Mucosa of descending colon (tissue), 3 donors: ENCODE measurements at regions not wholly inside any gene's neighbourhood (a gene's known extent, or its start where the extent isn't known, plus 50 kb on each side); places are given as distances from the start of the nearest gene placed in this dataset.
A peak's percentile ranks its signal among the peaks of the same experiment; 100 is the strongest.
"Not testable (repeated sequence)": the region's sequence is repeated elsewhere in the genome, so short reads cannot be mapped to it uniquely, and the experiment has no call there.

Experiments used
- ATAC-seq: fragments of 200-7000 bp; cut with Tn5 transposase; one replicate; pipeline ENCODE4 v1.9.1; 2020; ENCODE audit warnings: mild to moderate bottlenecking, moderate library complexity
- DNase-seq, 3 donors: peaks; one replicate each; pipeline ENCODE4 v3.0.0-alpha.2; 2020
- H3K36me3 ChIP-seq: fragments of 200-600 bp; one replicate; pipeline ENCODE4 v1.8.0; 2021; ENCODE audit warnings: low read depth, mild to moderate bottlenecking
- H3K4me1 ChIP-seq: fragments of 200-600 bp; one replicate; pipeline ENCODE4 v1.8.0; 2021; ENCODE audit warnings: low read depth, mild to moderate bottlenecking
- H3K4me3 ChIP-seq: fragments of 200-600 bp; one replicate; pipeline ENCODE4 v1.8.0; 2021; ENCODE audit warnings: mild to moderate bottlenecking
- H3K9me3 ChIP-seq: fragments of 200-600 bp; one replicate; pipeline ENCODE4 v1.8.0; 2021; ENCODE audit warnings: mild to moderate bottlenecking
- intact Hi-C, 2 donors: fragments of 100-400 bp; cut with DNase I in 1 of 2; cut with micrococcal nuclease in 1 of 2; formaldehyde crosslinking; loops; one replicate each; pipeline versions ENCODE4 v1.11.0 to v1.11.1; 2022; cut with DNase I, micrococcal nuclease
- TF ChIP-seq, protein P1 (sequence below): fragments of 200-600 bp; IDR thresholded peaks from one replicate; pipeline ENCODE4 v1.8.0; 2022; ENCODE audit warnings: antibody characterized with exemption, mild to moderate bottlenecking
- donor health status: DM: no; HTN: no; CAD: no; lungs with moderate emphysema.
- donor health status: DM: no; HTN: no; CAD: no.
- donor health status: DM: no; HTN: yes; CAD: no.

DNA sequence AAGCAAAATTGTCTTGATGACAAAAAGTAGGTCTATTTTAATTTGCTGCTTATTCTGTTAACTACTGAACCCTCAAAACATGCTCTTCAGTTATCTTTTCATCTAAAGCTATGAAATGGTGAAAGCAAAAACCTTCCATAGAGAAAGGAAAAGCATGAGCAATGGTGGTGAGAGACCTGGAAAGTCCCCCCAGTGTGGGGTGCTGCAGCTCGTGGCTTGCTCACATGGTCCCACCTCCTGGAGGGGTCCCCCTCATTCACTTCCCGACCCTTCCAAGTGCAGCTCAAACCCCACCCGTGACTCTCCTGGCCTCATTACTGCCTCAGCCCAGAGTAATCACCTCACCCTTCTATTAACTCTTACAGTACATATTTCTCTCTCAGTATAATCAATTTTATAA is 301.8 kb upstream of the HNRNPA3 start:
- ATAC-seq (no peak), DNase-seq (no peak)
- intact Hi-C loops, result no loop called here
- H3K36me3 ChIP-seq, result no peaks in the 10 kb centered on the region
- H3K4me1 ChIP-seq, result no peaks in the 10 kb centered on the region
- H3K9me3 ChIP-seq, result no peaks in the 10 kb centered on the region
- TF ChIP-seq, protein P1, sequence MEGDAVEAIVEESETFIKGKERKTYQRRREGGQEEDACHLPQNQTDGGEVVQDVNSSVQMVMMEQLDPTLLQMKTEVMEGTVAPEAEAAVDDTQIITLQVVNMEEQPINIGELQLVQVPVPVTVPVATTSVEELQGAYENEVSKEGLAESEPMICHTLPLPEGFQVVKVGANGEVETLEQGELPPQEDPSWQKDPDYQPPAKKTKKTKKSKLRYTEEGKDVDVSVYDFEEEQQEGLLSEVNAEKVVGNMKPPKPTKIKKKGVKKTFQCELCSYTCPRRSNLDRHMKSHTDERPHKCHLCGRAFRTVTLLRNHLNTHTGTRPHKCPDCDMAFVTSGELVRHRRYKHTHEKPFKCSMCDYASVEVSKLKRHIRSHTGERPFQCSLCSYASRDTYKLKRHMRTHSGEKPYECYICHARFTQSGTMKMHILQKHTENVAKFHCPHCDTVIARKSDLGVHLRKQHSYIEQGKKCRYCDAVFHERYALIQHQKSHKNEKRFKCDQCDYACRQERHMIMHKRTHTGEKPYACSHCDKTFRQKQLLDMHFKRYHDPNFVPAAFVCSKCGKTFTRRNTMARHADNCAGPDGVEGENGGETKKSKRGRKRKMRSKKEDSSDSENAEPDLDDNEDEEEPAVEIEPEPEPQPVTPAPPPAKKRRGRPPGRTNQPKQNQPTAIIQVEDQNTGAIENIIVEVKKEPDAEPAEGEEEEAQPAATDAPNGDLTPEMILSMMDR, result no peak
- H3K4me3 ChIP-seq, result no peak overlapping the region

DNA sequence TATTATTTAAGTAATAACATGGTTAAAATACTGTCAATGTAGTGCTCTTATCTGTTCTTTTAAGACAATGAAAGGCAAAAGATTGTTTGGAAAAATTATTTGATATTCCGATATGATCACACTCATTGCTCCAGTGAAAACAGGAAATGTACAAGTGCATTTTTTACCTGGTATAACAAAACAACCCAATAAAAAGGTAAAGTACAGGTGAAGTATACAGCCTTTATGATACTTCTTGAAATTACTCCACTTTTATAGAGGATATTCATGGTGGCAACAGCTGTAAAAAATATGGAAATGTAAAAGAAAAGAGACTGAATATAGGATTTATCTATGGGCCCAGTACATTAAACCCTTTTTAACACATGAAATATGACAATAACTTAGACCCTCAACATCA is 298.6 kb upstream of the HNRNPA3 start:
- intact Hi-C loops, result no loop called here

DNA sequence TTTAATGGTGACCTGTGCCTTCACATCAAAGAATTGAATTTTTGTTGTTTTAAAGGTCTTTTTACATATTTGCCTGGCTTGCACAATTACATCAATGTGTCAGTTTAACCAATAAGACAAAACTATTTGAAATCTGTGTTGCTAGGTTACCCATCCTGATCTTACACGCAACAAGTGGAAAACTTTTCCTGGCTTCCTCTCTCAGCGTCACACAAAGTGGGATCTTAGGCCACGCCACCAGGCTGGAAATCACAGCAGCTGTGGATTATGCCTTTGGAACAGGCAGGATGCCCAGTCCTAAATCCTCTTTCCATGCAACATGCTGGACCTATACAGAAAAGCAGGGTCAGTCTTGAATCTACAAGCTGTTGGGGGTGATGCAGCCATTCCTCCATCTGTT is 298.2 kb upstream of the HNRNPA3 start:
- TF ChIP-seq, protein P1, result no peak
- H3K4me1 ChIP-seq, result no peaks in the 10 kb centered on the region
- H3K9me3 ChIP-seq, result no peaks in the 10 kb centered on the region
- no peak for ATAC-seq
- no peak for DNase-seq
- no peak overlapping the region for H3K4me3 ChIP-seq
- intact Hi-C loops, result no loop called here
- H3K36me3 ChIP-seq, result no peaks in the 10 kb centered on the region

More for the DNA sequence above, 298.6 kb upstream of the HNRNPA3 start:
- no peaks in the 10 kb centered on the region for H3K4me1 ChIP-seq
- H3K4me3 ChIP-seq, result no peak overlapping the region
- TF ChIP-seq, protein P1, result no peak
- H3K36me3 ChIP-seq, result no peaks in the 10 kb centered on the region
- DNase-seq (no peak), ATAC-seq (peak; percentile 78)
- no peaks in the 10 kb centered on the region for H3K9me3 ChIP-seq

DNA sequence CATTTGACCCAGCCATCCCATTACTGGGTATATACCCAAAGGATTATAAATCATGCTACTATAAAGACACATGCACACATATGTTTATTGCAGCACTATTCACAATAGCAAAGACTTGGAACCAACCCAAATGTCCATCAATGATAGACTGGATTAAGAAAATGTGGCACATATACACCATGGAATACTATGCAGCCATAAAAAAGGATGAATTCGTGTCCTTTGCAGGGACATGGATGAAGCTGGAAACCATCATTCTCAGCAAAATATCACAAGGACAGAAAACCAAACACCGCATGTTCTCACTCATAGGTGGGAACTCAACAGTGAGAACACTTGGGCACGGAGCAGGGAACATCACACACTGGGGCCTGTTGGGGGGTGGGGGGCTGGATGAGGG is 290.0 kb upstream of the HNRNPA3 start:
- H3K4me1 ChIP-seq, ATAC-seq, H3K9me3 ChIP-seq, DNase-seq, H3K36me3 ChIP-seq, intact Hi-C loops, H3K4me3 ChIP-seq: not testable (repeated sequence)

DNA sequence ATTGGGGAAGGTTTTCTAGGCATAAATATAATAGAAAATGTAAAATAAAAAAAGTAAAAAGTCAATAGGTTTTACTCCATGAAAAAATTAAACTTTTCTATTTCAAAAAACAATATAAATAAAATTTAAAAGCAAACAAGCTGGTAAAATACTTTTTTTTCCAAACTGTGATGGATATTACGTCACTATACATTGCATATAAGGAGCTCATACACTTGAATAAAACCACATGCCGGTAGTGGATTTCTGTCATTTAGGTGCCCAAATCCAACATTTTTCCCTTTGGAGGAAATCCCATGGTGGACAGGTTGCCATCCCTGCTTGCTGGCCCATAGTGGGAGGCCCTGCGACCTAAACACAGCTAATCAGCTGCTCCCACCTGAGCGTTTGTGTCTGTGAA is 289.4 kb upstream of the HNRNPA3 start:
- H3K36me3 ChIP-seq, result no peaks in the 10 kb centered on the region
- ATAC-seq, result no peak
- DNase-seq, result no peak
- TF ChIP-seq, protein P1, result no peak
- no peaks in the 10 kb centered on the region for H3K9me3 ChIP-seq
- H3K4me1 ChIP-seq, result no peaks in the 10 kb centered on the region
- intact Hi-C loops, result no loop called here
- no peak overlapping the region for H3K4me3 ChIP-seq

DNA sequence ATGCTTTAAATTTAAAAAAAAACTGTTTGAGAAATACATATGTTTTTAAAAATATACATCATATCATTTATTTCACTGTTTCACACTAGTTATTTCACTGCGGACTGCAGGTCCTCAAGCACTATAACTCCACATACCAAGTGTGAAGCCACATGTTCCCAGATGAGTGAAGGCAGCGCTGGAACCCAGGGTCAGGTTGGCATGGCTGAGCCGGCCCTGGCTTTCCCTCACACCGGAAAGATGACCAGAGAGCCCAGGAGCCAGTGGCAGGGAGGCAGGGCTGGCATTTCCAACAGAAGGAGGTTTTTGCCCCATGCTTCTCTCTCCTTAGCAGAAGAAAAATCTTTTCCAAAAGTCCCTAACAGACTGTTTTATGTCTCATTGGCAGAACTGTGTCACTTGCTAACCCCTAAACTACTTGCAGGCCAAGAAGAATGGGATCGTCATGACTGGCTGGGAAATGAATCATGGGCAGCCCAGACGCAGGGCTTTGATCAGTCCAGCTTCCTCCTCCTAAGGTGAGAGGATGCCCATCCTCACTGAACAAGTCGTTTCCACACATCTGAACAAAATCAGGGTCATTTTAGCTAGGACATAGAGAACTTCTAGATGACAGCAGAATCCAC is 287.6 kb upstream of the HNRNPA3 start:
- Histone ChIP-seq H3K4me3 (no peak overlapping the region), H3K9me3 (no peaks in the 10 kb centered on the region), H3K36me3 (no peaks in the 10 kb centered on the region), H3K4me1 (no peaks in the 10 kb centered on the region)
- ATAC-seq (no peak), DNase-seq (no peak)
- intact Hi-C loops, result no loop called here
- TF ChIP-seq, protein P1, result no peak
